GM21526 (cell line): ENCODE measurements at regions not wholly inside any gene's neighbourhood (a gene's known extent, or its start where the extent isn't known, plus 50 kb on each side); places are given as distances from the start of the nearest gene placed in this dataset.

Experiments used
- ATAC-seq: cut with Tn5 transposase; IDR thresholded peaks from one replicate; pipeline ENCODE4 v1.9.1; 2021; ENCODE audit warnings: moderate library complexity; ENCODE audit not compliant: unreplicated experiment, low FRiP score

- ATAC-seq: peak; percentile 97
Measured at GRCh38 chr11:80846979-80847378, 1406.1 kb upstream of the TENM4 start.

DNA sequence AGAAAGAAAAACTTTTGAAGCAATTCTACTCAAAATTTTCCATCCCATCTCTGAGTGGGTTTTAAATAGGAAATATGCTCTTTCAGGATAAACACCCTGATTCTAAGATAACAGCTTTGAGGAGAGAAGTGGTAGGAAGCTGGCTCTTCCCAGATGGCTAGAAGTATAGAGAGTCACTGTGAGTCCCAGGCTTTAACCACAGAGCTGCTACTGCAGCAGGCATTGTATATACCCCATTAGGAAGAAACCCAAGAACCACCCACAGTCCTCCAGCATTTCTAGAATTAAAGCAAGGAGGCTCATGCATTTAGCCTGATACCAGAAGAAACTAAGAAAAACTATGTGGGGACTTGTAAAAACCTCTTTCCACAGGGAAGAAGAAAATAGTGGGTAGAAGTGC, 1405.6 kb upstream of the TENM4 start:
- ATAC-seq: no peak

GRCh38 chr11:80844110-80844819, 1403.4 kb upstream of the TENM4 start:
- no peak for ATAC-seq

GRCh38 chr11:80843266-80843974, 1402.6 kb upstream of the TENM4 start:
- no peak for ATAC-seq

DNA sequence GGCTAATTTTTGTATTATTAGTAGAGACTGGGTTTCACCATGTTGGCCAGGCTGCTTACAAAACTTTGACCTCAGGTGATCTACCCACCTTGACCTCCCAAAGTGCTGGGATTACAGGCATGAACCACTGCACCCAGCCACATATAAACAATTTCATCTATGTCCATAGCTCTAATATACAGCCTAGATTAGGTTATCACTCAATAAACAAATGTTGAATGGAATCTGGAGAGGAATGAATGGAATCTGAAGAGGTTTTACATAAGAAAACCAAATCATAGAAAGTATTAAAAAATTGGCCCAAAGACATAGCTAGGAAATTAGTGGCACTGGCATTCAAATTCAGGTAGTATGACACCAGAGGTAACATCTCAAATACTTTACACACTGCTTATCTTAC, 1401.4 kb upstream of the TENM4 start:
- ATAC-seq: no peak

DNA sequence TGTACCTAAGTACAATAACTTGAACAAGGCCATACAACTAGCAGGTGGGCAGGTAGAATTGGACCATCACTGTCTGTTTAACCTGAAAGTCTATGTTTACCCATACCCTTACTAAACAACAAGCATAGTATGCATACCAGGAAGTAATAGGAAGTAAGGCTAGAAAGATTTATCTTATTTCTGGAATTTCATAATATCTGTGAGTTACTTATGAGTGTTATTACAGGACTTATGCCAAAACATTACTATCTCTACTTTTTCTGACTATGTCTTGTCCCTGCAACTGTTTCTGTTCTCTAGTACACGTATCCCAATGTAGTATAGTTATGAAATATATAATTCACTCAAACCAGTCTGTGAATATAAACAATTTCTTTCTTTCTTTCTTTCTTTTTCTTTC, 1400.8 kb upstream of the TENM4 start:
- no peak for ATAC-seq

DNA sequence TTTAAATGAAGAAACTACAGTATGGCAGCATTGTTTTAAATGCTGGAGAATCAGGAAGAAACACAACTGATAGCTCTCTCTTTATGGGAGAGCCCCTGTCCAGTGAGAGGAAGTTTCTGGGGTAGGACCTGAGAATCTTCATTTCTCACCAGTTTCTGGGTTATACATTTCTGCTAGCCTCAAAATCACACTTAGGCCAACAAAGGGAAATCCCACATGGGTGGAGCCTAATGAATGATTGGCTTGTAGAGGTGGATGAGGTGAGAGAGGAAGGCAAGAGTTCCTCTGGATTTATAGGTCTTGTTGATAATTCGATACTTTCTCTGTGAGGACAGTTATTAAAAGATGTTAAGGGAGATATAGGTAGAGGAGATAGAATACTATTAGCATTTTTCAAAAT, 1397.3 kb upstream of the TENM4 start:
- ATAC-seq: peak; percentile 54

DNA sequence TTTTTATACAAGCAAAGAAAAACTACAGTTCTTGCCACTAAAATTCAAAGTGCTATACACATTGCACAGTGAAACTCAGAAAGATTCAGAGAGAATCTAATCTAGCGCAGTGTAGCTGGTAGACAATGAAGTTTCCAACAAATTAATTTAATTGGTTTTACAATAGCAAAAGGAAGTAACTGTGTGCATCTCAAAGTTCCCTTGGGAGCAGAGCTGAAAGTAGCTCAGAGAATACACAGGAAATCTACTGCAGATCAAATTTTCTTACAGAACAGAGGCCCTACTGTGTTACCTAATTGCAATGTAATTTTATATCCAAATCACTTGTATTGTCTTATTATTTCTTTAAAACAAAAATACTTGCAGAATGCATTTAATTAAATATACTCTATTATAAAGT, 1396.2 kb upstream of the TENM4 start:
- ATAC-seq: no peak

DNA sequence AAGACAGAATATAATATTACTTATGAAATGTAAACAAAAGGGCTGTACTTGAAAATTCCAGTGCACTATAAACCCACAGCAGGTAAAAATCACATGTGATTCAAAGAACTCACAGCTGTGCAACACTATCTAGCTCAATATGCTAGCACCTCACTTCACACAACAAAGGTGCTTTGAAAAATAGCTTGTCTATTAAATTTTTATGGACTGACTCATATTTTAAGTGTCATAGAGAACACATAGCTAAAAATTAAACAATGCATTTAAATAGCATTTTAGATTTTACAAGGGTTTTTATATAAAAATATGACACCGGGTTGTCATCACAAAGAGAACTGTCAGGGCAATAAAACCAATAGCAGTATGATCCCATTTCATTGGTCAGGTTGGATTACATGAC, 1390.5 kb upstream of the TENM4 start:
- no peak for ATAC-seq

- ATAC-seq: no peak
Measured at GRCh38 chr11:80827781-80828180, 1387.0 kb upstream of the TENM4 start.

DNA sequence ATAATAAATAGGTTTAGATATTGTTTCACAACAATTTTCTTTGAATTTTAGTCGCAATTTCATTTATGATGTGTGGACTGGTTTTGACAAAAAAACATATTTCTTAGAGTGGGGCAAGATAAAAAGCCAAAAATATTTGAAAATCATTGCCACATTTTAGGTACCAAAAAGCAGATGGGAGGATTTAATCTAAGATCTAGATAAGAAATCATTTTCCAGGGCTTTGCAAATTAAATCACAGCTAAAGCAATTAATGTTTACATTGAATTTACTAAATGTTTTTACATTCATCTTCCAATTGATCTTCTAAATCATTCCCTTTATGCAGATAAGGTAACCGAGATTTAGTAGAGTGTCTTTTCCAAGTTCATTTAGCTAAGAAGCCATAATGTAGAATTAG, 1386.0 kb upstream of the TENM4 start:
- no peak for ATAC-seq

DNA sequence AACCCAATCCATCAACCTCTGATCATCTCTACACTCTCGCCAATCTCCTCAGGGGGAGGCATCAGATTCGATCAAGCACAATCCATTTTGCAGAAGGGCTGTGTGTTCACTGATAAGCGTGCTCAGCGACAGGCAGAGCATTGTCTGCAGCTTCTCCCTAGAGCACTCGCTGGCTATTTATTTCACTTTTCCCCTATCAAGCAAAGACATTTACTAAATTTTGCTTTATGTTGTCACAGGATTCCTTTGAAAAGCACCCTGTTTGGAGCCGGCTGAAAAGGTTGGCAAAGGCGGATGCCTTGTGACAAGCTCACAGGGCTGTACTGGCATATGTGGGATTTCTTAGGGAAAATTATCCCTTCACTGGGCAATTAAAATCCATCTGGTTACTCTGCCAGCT, 1381.5 kb upstream of the TENM4 start:
- ATAC-seq: no peak

DNA sequence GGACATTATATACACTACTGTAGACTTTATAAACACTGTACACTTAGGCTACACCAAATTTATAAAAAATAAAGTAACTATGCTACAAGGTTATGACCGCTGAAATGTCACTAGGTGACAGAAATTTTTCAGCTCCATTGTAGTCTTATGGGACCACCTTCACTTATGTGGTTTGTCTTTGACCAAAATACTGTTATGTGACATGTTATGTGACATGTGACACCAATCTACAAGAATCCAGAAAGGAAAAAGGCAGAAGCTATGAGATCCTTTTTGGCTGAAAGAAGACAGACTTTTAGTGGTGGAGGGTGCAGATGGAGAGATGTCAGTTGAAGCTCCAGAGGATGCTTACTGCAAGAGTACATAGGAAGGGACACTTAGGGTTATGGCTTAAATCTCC, 1378.4 kb upstream of the TENM4 start:
- ATAC-seq: no peak

- peak; percentile 45 for ATAC-seq
Measured at GRCh38 chr11:80816966-80817365, 1376.1 kb upstream of the TENM4 start.

DNA sequence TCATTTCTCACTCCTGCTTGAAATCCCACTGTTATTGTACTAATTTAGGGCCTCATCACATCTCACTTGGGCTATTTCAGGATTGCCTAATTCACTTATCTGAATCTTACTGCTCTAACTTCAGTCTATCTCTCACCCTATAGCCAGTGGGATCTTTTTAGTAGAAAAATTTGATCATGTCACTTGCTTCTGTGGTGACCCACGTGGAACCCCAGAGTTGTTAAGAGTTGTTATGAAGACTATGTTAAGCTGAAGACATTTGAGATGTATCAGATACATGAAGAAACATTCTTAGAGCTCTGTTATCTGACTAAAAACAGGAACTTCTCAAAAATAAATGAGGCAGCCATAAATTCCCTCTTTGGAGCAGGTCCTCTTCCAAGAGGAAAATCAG, 1375.6 kb upstream of the TENM4 start:
- peak; percentile 32 for ATAC-seq

DNA sequence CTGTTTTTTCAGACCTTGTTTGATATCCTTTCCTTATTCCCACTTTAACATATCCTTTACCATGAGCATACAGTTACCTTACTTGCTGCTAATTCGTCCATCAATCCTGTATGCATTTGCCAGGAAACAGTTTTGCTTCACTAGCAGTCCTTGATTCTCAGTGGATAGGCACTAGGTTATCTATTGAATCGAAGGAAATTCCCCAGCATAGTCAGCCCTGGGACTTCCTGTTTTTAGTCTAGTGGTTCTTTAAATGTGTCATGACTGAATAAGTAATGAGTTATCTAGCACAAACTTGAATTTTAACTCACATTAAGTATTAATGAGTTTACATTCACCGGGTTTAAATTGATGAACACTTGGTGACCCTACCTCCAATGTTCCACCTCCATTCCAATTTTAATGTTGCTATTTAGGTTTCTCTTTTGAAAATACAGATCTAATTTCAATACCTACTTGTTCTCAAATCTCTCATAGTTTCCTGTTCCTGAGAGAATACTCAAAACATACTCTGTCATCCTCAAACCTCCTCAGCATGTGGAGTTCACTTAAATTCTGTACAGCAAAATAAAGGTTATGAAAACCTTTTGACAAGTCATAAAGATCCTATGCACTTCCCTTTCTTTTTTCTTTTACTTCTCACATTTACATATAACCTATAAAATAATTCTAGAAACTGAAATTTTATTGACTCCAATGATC, 1375.1 kb upstream of the TENM4 start:
- peak; percentile 77 for ATAC-seq

- ATAC-seq: no peak
Measured at GRCh38 chr11:80814813-80815212, 1374.0 kb upstream of the TENM4 start.

- no peak for ATAC-seq
Measured at GRCh38 chr11:80810695-80811094, 1369.9 kb upstream of the TENM4 start.

GRCh38 chr11:80798174-80798573, 1357.3 kb upstream of the TENM4 start:
- ATAC-seq: no peak

DNA sequence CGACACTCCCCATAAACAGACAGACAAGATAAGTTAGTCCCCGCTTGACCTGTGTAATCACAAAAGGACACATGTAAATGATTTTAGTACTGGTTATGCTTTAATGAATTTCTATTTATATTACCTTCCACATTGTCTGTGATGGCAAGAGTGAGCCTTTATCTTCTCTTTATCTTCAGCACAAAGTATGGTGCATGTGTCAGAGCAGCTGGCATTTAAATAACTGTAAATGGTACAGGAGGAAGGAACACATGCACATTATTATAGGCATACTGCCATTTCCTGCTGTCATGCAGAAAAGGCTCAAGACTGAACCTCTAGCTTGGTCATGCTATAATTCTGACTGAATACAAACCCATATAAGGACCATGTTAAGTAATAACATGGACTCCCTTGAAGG, 1342.7 kb upstream of the TENM4 start:
- ATAC-seq: no peak

DNA sequence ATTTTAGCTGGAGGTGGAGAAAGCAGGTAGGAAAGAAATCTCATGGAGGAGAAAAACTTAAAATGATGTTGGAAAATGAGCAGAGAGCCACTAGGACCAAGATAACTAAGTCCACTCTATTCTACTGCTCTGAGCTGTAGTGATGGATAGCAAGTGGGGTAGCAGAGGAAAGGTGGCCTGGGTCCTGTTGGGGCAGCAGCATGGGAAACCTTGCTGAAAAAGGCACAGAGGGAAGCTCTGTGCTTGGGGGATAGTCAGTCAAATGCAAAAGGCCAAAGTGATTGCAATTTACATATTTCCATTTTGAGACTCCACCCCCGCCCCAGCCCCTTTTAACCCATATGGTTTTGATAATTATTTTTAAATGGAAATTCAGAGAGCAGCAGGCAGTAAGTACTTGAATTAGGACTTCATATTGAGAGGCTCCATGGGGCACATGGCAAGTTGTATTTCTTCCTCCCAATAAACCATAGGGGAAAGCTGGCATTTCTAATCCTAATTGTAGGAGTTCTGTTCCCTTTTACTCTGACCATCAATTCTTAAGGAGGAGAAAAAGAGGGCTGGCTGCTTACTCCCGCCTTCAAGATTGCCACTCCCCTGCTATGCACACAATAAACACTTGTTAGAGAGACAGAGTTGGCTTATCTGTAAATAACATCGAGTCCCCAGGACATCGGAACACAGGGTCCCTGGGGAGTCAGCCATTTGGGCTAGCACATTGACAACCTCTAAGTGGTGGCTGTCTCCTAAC, 1341.5 kb upstream of the TENM4 start:
- ATAC-seq: no peak
